ENCODE measurements at regions not wholly inside any gene's neighbourhood (a gene's known extent, or its start where the extent isn't known, plus 50 kb on each side); places are given as distances from the start of the nearest gene placed in this dataset.

DNA sequence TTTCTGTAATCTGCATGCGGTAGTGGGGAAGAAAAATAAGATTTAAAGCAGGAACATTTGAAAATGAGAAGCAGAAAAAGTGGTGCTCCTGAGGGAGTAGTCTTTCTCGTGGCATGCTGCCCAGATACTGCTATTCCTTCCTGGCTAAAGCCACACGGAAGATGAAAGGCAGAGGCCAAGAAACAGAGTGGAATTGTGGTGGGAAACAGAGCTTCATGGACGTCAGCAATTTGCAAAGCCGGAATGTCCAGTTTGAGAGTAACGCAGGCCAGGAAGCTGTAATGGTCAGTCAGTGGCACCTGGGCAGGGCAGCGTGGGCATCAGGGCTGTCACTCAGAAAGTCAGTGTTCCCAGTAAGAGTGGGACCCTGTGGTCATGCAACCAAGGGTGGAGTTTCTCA is 63.7 kb upstream of the FMR1 start:
- no peak for DNase-seq

GRCh38 chrX:147848543-147849443 is 62.9 kb upstream of the FMR1 start:
- DNase-seq = no peak

DNA sequence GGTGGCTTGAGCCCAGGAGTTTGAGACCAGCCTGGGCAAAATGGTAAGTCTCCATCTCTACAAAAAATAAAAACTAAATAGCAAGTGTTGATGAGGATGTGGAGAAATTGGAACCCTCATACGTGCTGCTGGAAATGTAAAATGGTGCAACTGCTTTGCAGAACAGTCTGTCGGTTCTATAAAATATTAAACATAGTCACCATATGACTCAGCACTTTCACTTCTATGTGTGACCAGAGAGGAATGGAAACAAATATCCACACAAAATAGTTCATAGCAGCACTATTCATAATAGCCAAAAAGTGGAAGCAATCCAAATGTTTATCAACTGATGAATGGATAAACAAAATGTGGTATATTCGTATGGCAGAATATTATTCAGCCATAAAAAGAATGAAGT is 60.8 kb upstream of the FMR1 start:
- no peak for DNase-seq

DNA sequence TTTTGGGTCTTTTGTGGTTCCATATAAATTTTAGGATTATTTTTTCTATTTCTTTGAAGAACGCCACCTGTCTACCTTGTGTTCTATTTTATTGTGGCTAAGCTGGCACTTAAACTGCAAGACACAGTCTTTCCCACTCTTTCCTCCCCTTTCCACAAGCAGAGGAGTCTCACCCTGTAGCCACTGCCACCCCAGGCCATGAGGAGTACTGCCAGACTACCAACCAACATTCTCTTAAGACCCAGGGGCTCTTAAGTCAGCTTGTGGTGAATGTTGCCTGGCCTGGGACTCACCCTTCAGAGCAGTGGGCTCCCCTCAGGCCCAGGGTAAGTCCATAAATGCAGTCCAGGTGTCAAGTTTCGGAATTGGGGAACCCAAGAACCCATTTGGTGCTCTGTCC is 58.0 kb upstream of the FMR1 start:
- DNase-seq = no peak

GRCh38 chrX:147859666-147860065 is 52.1 kb upstream of the FMR1 start:
- DNase-seq = no peak
